DMS153 (cell line): ENCODE measurements at regions not wholly inside any gene's neighbourhood (a gene's known extent, or its start where the extent isn't known, plus 50 kb on each side); places are given as distances from the start of the nearest gene placed in this dataset.

Experiments used
- DNase-seq: peaks from one replicate; lab custom pipeline; 2025; lab: John Stamatoyannopoulos, UW

- DNase-seq, result no peak
Measured at GRCh38 chr7:136066304-136067143, 89.4 kb upstream of the MTPN start.

DNA sequence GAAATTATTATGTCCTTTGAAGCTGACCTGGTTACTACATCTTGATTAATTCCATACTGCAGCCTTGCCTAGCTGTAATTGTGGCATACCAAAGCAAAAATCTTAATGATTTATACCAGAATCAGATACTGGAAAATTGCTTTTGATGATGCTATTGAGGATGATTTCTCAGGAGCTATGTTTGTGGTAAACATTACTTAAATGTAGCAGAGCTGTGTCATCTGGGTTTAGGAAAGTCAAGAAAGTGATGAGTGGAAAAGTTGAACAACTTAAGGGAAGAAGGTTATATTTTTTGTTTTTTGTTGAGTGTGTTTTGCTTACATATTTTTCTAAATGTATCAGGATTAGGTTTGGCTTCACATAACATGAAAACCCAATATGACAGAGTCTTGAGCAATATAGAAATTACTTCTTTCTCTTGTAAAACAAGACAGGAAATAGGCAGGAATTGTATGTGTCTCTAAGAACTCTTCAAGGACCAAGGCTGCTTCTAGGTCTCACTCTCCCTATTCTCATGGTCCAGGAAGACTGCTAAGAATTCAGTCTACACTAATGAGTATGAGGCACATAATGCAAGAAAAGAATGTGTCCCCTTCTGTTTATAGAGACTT, 87.6 kb upstream of the MTPN start:
- DNase-seq, result no peak

GRCh38 chr7:136064081-136064480, 86.9 kb upstream of the MTPN start:
- no peak for DNase-seq

DNA sequence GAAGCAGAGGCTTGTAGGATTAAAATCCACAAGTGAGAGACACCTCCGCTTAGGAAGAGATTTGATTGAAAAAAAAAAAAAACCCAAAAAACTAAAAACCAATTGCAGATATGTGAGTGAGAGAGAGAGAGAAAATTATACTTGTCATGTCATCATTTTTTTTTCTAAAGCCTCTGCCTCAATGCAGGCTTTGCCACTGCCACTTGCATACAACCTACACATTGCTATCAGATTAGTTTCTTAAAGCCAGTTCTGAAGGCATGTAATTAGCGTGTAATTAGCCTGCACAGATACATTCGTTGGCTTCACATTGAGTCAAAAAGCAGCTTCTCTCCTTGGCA, 86.1 kb upstream of the MTPN start:
- no peak for DNase-seq

DNA sequence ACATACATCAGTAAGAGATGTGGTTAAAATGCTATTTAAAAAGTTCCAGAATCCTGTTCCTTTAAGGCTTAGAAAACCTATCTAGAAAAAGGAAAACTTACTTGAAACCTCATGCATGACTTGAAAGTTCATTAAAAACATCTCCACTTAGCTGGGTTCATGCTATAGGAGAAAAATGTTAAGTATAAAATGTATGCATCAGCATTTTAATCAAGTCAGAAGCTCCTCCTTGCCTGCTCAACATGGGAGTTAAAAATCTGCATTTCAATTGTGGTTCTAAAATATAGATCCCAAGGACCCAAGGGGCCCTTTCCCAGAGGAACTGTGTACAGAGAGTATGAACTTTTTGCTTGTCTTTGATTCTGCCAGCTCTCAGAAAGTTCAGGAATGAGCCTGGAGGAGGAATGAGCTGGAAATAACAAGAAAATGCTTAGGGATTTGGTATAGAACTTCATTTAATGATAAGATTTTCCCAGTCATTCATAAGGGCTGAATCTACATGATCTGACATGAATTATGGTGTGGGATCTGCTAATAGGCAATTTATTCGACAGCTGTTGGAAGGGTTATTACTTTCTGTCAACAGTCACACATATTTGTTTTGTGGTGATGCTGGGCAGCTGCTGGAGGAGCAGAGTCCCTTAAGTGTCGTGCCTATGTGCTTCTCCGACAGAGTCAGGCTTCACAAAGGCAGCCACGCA, 85.6 kb upstream of the MTPN start:
- DNase-seq, result peak; percentile 55

DNA sequence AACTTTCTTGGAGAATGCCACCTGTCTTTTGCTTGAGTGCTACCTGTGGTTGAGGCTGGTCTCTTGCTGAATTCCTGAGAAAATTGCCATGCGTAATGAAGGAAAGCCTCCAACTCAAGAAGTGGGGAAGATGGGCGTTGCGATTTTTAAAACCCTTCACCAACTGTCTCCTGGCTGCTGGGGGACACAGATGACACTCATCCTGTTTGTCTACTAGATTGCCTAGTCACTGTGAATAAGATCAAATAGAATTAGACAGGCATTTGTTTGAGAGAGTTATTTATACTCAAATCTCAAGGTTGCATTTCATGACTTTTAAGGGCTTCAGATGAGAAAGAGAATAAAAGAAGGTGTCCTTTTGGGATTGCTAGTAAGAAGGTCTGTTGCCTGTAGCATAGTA, 84.3 kb upstream of the MTPN start:
- no peak for DNase-seq

DNA sequence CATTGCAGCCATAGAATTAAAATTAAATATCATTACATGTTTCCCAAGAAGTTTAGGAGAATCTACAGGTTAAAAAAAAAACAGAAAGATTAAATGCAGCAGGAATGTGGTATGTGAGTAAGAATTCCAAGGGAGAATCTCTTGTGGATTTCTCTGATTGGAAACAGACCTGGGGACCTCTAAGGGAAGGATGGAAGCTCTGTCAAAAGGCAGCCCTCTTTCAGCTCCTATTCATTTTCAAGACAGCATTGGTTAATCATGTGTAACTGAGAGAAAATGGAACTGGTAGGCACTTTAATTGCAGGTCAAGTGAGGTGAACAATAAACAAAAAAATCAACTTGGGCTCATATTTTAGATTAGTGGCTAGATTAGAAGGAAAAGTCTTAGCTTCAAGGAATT, 81.4 kb upstream of the MTPN start:
- DNase-seq, result no peak

DNA sequence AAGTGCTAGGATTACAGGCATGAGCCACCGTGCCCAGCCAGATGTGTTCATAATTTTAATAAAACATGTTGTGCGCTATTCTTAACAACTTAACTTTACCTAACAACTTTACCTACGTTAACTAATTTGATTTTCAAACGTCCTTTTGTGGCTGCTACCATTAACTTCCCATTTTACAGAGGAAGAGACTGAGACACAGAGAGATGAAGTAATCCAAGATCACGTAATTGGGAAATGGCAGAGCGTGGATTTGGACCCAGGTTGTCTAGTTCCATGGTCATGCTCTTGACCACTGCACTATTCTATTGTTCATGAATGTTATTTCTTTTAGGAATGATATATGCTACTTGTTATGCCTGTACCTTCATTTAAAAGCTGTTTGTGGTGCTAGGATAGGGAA, 80.3 kb upstream of the MTPN start:
- DNase-seq, result no peak

DNA sequence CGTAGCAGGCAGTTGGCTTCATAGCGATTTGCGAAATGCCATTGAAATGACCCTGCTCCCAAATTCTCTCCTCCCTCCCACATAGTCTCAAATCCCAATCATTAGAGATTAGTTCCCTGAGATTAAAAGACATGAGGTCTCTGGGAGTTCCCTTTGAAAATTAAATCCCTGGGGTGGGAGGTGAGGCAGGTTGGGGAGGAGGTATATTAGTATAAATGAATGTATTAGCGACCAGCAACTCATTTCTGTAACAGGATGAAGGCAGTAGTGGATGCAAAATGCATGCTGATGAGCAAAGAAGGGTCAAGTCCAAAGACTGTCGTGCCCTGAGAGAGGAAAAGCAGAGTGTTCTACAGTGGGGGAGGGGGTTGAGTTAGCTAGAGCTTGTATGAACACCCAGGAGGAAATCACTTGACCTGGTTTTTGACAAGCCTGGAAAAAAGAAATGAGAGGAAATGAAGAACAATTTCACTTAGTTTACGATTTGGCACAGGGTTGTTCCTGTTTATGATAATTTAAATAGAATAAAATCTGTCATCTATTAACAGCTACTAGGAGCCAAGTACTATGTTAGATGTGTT, 79.6 kb upstream of the MTPN start:
- DNase-seq, result peak; percentile 4

GRCh38 chr7:136055266-136055665, 78.1 kb upstream of the MTPN start:
- DNase-seq, result no peak

DNA sequence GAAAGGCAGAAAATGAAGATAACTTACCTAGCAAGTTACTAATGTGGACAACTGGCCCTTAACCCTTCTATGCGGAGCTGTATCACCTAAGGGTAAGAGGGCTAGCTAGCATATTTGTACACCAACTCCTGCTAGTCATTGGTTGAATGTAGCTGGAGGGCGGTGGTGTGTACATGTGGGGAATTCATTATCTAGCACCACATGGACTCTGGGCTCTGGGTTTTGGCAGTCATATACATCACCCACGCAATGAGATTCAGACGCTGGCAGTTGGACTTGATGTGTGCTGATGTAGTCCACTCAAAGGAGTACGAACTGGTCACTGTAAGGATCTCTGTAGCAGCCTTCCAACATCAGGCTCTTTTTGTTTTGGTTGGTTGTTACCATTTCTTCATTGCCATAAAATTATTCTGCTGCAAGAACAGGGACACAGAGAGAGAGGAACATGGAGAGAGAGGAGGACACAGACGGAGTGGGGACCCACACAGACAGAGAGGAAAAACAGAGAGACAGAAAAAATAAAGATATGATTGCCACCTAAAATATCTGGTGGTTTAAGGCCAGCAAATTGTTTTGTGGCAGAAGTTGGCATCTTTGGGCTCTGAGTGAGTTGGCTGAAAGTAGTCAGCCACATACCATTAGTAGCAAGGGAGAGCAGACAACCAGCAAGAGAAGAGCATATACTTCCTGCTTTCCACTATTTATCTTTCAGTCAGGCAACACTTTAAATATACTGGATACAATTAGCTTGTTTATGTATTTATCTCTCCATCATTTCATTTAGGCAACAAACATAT, 76.7 kb upstream of the MTPN start:
- no peak for DNase-seq

GRCh38 chr7:136051203-136051928, 74.2 kb upstream of the MTPN start:
- DNase-seq, result no peak

- DNase-seq, result no peak
Measured at GRCh38 chr7:136050462-136050847, 73.3 kb upstream of the MTPN start.

- DNase-seq, result no peak
Measured at GRCh38 chr7:136049818-136050461, 72.8 kb upstream of the MTPN start.

- DNase-seq, result no peak
Measured at GRCh38 chr7:136049117-136049516, 72.0 kb upstream of the MTPN start.

- no peak for DNase-seq
Measured at GRCh38 chr7:136046548-136046947, 69.4 kb upstream of the MTPN start.

DNA sequence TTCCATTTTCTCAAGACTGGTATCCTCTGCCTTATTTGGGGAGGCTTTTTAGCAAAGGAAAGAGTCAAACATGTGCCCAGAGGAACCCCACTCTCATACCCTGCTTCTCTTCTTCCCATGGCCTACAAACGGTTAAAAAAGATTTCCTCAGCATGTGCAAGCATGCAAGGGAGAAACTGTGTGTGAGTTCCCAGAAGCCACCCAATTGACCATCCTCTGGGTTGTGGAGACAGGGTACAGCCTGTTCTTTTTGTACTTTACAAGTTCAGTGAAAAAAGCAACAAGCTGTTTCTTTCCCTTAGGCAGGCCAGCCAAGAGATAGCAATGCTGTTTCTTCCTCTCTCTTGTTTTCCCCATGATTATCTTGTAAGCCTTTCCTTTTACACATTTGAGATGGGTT, 68.8 kb upstream of the MTPN start:
- DNase-seq, result no peak

- no peak for DNase-seq
Measured at GRCh38 chr7:136045181-136045580, 68.0 kb upstream of the MTPN start.

DNA sequence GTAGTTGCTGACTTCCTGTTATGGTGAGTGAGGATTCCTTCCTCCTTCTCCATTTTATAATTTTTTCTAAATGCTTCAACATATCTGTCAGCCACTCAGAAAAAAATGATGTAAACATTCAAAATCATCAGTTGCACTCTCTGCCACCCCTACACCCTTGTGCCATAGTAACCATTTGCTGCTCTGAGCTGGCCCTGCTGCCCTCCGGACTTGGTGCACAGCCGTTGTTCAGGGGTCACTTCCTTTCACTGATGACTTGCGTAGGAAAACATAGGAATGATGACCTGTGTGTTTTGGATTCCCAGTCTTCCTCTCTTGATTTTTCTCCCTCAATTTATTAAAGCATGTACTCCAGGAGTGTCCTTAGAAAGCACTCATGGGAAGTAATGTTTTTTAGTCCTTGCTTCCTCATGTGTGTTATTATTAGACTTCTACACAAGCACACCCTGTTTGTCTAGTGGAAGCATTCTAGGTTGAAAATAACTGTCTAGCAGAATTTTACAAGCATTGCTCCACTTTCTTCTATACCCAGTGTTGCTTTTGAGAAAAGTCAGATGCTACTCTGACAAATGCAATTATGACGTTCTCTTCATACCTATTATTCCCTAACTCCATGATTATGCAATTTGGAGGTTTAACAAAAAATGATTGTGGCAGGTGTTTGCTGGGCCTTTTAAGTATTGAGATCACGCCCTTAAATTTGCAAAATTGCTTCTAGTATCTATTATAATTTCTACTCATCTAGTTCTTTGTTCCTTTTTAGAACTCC, 62.6 kb upstream of the MTPN start:
- peak; percentile 12 for DNase-seq

DNA sequence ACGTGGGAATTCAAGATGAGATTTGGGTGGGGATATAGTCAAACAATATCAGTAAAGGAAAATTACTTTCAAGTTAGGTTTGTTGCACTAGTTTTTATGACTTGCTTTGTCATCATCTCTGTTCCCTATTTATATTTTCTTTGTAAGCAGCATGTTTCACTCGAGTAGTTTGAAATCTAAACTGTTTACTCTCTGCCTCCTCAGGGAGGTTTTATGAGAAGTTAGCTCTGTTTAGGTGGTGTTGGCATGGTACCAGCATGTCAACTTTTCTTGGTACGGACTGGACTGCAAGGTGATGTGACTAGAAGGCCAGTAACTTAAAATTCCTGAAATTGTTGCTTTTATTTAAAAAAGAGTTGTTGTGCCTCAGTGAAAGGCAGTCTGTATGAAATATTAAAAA, 59.2 kb upstream of the MTPN start:
- DNase-seq, result no peak
